ENCODE measurements at regions not wholly inside any gene's neighbourhood (a gene's known extent, or its start where the extent isn't known, plus 50 kb on each side); places are given as distances from the start of the nearest gene placed in this dataset.

GRCh38 chr5:159452480-159453167 lies 122.3 kb upstream of the IL12B start:
- in situ Hi-C loops (cut with HindIII; ENCODE audit: low sequenced_read_pairs): no loop called here

GRCh38 chr5:159453209-159453608 lies 122.9 kb upstream of the IL12B start:
- in situ Hi-C loops (cut with HindIII; ENCODE audit: low sequenced_read_pairs): no loop called here

GRCh38 chr5:159456261-159456660 lies 126.0 kb upstream of the IL12B start:
- in situ Hi-C loops (cut with HindIII; ENCODE audit: low sequenced_read_pairs): no loop called here

- in situ Hi-C loops (cut with HindIII; ENCODE audit: low sequenced_read_pairs): no loop called here
Measured at GRCh38 chr5:159456722-159457465, 126.6 kb upstream of the IL12B start.

GRCh38 chr5:159458217-159458711 lies 128.0 kb upstream of the IL12B start:
- in situ Hi-C loops (cut with HindIII; ENCODE audit: low sequenced_read_pairs): no loop called here

GRCh38 chr5:159459132-159459627 lies 128.9 kb upstream of the IL12B start:
- in situ Hi-C loops (cut with HindIII; ENCODE audit: low sequenced_read_pairs): no loop called here

- in situ Hi-C loops (cut with HindIII; ENCODE audit: low sequenced_read_pairs): no loop called here
Measured at GRCh38 chr5:159459951-159460538, 129.8 kb upstream of the IL12B start.

- in situ Hi-C loops (cut with HindIII; ENCODE audit: low sequenced_read_pairs): no loop called here
Measured at GRCh38 chr5:159463590-159464321, 133.5 kb upstream of the IL12B start.

GRCh38 chr5:159465604-159466003 lies 135.3 kb upstream of the IL12B start:
- in situ Hi-C loops (cut with HindIII; ENCODE audit: low sequenced_read_pairs): no loop called here

- in situ Hi-C loops (cut with HindIII; ENCODE audit: low sequenced_read_pairs): no loop called here
Measured at GRCh38 chr5:159467666-159468065, 137.4 kb upstream of the IL12B start.

GRCh38 chr5:159469496-159470372 lies 139.4 kb upstream of the IL12B start:
- in situ Hi-C loops (cut with HindIII; ENCODE audit: low sequenced_read_pairs): no loop called here

GRCh38 chr5:159471904-159472303 lies 141.6 kb upstream of the IL12B start:
- in situ Hi-C loops (cut with HindIII; ENCODE audit: low sequenced_read_pairs): no loop called here

- in situ Hi-C loops (cut with HindIII; ENCODE audit: low sequenced_read_pairs): no loop called here
Measured at GRCh38 chr5:159475026-159475425, 144.7 kb upstream of the IL12B start.

- in situ Hi-C loops (cut with HindIII; ENCODE audit: low sequenced_read_pairs): no loop called here
Measured at GRCh38 chr5:159478950-159479349, 148.7 kb upstream of the IL12B start.

GRCh38 chr5:159480849-159481248 lies 150.6 kb upstream of the IL12B start:
- in situ Hi-C loops (cut with HindIII; ENCODE audit: low sequenced_read_pairs): no loop called here

- in situ Hi-C loops (cut with HindIII; ENCODE audit: low sequenced_read_pairs): no loop called here
Measured at GRCh38 chr5:159481751-159482150, 151.5 kb upstream of the IL12B start.

- in situ Hi-C loops (cut with HindIII; ENCODE audit: low sequenced_read_pairs): no loop called here
Measured at GRCh38 chr5:159486836-159487235, 156.5 kb upstream of the IL12B start.

- in situ Hi-C loops (cut with HindIII; ENCODE audit: low sequenced_read_pairs): no loop called here
Measured at GRCh38 chr5:159488516-159488915, 158.2 kb upstream of the IL12B start.

GRCh38 chr5:159489779-159490178 lies 159.5 kb upstream of the IL12B start:
- in situ Hi-C loops (cut with HindIII; ENCODE audit: low sequenced_read_pairs): no loop called here

- in situ Hi-C loops (cut with HindIII; ENCODE audit: low sequenced_read_pairs): no loop called here
Measured at GRCh38 chr5:159490507-159490906, 160.2 kb upstream of the IL12B start.
